ENCODE measurements at regions not wholly inside any gene's neighbourhood (a gene's known extent, or its start where the extent isn't known, plus 50 kb on each side); places are given as distances from the start of the nearest gene placed in this dataset.

DNA sequence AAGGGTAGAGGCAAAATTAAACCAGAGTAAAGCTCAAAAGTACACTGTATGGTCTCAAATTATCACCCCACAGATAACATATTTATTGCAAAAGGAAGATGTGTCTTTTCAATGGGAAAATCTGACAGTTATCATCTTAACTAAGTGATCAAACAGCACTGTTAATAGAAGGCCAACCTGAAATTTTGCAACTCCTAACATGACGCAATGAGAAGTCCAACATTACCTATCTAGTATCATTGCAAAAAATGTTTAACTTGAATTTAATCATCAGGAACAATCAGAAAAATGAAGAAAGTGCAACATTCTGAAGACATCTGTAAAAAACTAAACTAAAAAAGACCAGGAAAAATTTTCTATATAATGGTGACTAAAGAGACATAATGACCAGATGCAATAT lies 156.7 kb upstream of the POGK start:
- TF ChIP-seq, protein P1, sequence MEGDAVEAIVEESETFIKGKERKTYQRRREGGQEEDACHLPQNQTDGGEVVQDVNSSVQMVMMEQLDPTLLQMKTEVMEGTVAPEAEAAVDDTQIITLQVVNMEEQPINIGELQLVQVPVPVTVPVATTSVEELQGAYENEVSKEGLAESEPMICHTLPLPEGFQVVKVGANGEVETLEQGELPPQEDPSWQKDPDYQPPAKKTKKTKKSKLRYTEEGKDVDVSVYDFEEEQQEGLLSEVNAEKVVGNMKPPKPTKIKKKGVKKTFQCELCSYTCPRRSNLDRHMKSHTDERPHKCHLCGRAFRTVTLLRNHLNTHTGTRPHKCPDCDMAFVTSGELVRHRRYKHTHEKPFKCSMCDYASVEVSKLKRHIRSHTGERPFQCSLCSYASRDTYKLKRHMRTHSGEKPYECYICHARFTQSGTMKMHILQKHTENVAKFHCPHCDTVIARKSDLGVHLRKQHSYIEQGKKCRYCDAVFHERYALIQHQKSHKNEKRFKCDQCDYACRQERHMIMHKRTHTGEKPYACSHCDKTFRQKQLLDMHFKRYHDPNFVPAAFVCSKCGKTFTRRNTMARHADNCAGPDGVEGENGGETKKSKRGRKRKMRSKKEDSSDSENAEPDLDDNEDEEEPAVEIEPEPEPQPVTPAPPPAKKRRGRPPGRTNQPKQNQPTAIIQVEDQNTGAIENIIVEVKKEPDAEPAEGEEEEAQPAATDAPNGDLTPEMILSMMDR (IDR thresholded peaks at IDR 0.05; ENCODE audit: insufficient read depth, low read length, poor library complexity, severe bottlenecking): no peak
- TF ChIP-seq EZH2phosphoT487 (conservative IDR thresholded peaks at IDR 0.05; ENCODE audit: low read length): no peak
